ENCODE measurements at regions not wholly inside any gene's neighbourhood (a gene's known extent, or its start where the extent isn't known, plus 50 kb on each side); places are given as distances from the start of the nearest gene placed in this dataset.
"Not testable (repeated sequence)": the region's sequence is repeated elsewhere in the genome, so short reads cannot be mapped to it uniquely, and the experiment has no call there.

GRCh38 chr2:67164771-67165522, 232.2 kb upstream of the ETAA1 start:
- H3K9me3 Mint-ChIP-seq, result peaks cover 0 to 2% of the 10 kb centered on the region in 2 donors
- H3K4me1 Mint-ChIP-seq, result no peaks in the 10 kb centered on the region
- H3K27ac Mint-ChIP-seq, result no peak overlapping the region
- H3K27ac ChIP-seq (ENCODE audit: low read length), result no peak overlapping the region
- H3K27me3 ChIP-seq (ENCODE audit: control insufficient read depth, insufficient read depth, low read length), result no peaks in the 10 kb centered on the region
- intact Hi-C loops (cut with micrococcal nuclease), result no loop called here
- no peak for TF ChIP-seq CTCF (IDR thresholded peaks at IDR 0.05)
- H3K4me3 ChIP-seq (ENCODE audit: low read length), result no peak overlapping the region
- no peaks in the 10 kb centered on the region for H3K4me1 ChIP-seq (ENCODE audit: control insufficient read depth, insufficient read depth, low read length)
- no peaks in the 10 kb centered on the region for H3K27me3 Mint-ChIP-seq (ENCODE audit: low read depth in 2 of 2)
- H3K4me3 Mint-ChIP-seq, result no peak overlapping the region
- ATAC-seq, result no peak
- H3K9me3 ChIP-seq (ENCODE audit: control insufficient read depth, insufficient read depth, low read length), result no peaks in the 10 kb centered on the region
- WGBS (ENCODE audit: insufficient coverage), result 56% methylated on average over 4 of the region's 4 CpGs
- no peaks in the 10 kb centered on the region for H3K36me3 Mint-ChIP-seq
- H3K36me3 ChIP-seq (ENCODE audit: control insufficient read depth, insufficient read depth, low read length), result no peaks in the 10 kb centered on the region
- no peak for DNase-seq

GRCh38 chr2:67165523-67165990, 231.6 kb upstream of the ETAA1 start:
- no peaks in the 10 kb centered on the region for H3K27me3 Mint-ChIP-seq (ENCODE audit: low read depth in 2 of 2)
- Histone ChIP-seq H3K27ac (ENCODE audit: low read length) (no peak overlapping the region), H3K9me3 (ENCODE audit: control insufficient read depth, insufficient read depth, low read length) (no peaks in the 10 kb centered on the region), H3K4me3 (ENCODE audit: low read length) (no peak overlapping the region), H3K36me3 (ENCODE audit: control insufficient read depth, insufficient read depth, low read length) (no peaks in the 10 kb centered on the region), H3K4me1 (ENCODE audit: control insufficient read depth, insufficient read depth, low read length) (no peaks in the 10 kb centered on the region), H3K27me3 (ENCODE audit: control insufficient read depth, insufficient read depth, low read length) (no peaks in the 10 kb centered on the region)
- no peak for DNase-seq
- no peak overlapping the region for H3K27ac Mint-ChIP-seq
- no peaks in the 10 kb centered on the region for H3K9me3 Mint-ChIP-seq
- H3K4me3 Mint-ChIP-seq, result no peak overlapping the region
- H3K4me1 Mint-ChIP-seq, result no peaks in the 10 kb centered on the region
- TF ChIP-seq CTCF (IDR thresholded peaks at IDR 0.05), result no peak
- H3K36me3 Mint-ChIP-seq, result no peaks in the 10 kb centered on the region
- intact Hi-C loops (cut with micrococcal nuclease), result no loop called here
- ATAC-seq, result no peak

GRCh38 chr2:67166511-67166910, 230.6 kb upstream of the ETAA1 start:
- H3K9me3 ChIP-seq (ENCODE audit: control insufficient read depth, insufficient read depth, low read length); H3K4me3 ChIP-seq (ENCODE audit: low read length); ATAC-seq; H3K27me3 ChIP-seq (ENCODE audit: control insufficient read depth, insufficient read depth, low read length); H3K27ac Mint-ChIP-seq; H3K36me3 ChIP-seq (ENCODE audit: control insufficient read depth, insufficient read depth, low read length); H3K4me3 Mint-ChIP-seq; H3K27ac ChIP-seq (ENCODE audit: low read length); H3K36me3 Mint-ChIP-seq; H3K9me3 Mint-ChIP-seq; DNase-seq; H3K27me3 Mint-ChIP-seq (ENCODE audit: low read depth in 2 of 2); intact Hi-C loops (cut with micrococcal nuclease); H3K4me1 Mint-ChIP-seq; H3K4me1 ChIP-seq (ENCODE audit: control insufficient read depth, insufficient read depth, low read length): not testable (repeated sequence)
- 80% methylated on average over 1 of the region's 2 CpGs for WGBS (ENCODE audit: insufficient coverage)

- H3K4me3 Mint-ChIP-seq, result no peak overlapping the region
- DNase-seq, result no peak
- Histone ChIP-seq H3K27me3 (ENCODE audit: control insufficient read depth, insufficient read depth, low read length) (no peaks in the 10 kb centered on the region), H3K27ac (ENCODE audit: low read length) (no peak overlapping the region), H3K4me1 (ENCODE audit: control insufficient read depth, insufficient read depth, low read length) (no peaks in the 10 kb centered on the region), H3K9me3 (ENCODE audit: control insufficient read depth, insufficient read depth, low read length) (no peaks in the 10 kb centered on the region), H3K4me3 (ENCODE audit: low read length) (no peak overlapping the region), H3K36me3 (ENCODE audit: control insufficient read depth, insufficient read depth, low read length) (no peaks in the 10 kb centered on the region)
- ATAC-seq, result no peak
- TF ChIP-seq CTCF (IDR thresholded peaks at IDR 0.05), result no peak
- H3K27ac Mint-ChIP-seq, result no peak overlapping the region
- no peaks in the 10 kb centered on the region for H3K4me1 Mint-ChIP-seq
- WGBS (ENCODE audit: insufficient coverage), result 87% methylated on average over 3 of the region's 6 CpGs
- H3K9me3 Mint-ChIP-seq, result no peaks in the 10 kb centered on the region
- intact Hi-C loops (cut with micrococcal nuclease), result no loop called here
- H3K36me3 Mint-ChIP-seq, result no peaks in the 10 kb centered on the region
- no peaks in the 10 kb centered on the region for H3K27me3 Mint-ChIP-seq (ENCODE audit: low read depth in 2 of 2)
Observed at GRCh38 chr2:67169417-67170140, 227.6 kb upstream of the ETAA1 start.

All from natural killer cell (primary cell).